ENCODE measurements at regions not wholly inside any gene's neighbourhood (a gene's known extent, or its start where the extent isn't known, plus 50 kb on each side); places are given as distances from the start of the nearest gene placed in this dataset.

DNA sequence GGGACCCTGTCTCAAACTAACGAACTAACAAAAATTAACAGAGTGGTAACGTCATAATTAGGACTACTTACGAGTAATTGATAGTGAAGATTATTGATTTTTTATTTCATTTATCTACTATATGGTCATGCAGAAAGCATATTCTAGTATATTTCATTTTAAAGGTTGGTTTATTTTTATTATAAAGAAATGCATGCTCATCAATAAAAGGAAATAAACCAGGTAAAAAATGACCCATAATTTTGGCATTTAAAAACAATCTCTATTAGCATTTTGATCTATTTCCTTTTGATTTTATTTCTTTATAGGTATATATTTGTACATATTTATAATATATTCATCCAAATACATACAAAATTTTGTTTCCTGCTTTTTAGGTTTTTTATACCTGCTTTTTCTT, 401.4 kb upstream of the ID4 start:
- ATAC-seq (ENCODE audit: insufficient read depth, low read depth) = no peak

DNA sequence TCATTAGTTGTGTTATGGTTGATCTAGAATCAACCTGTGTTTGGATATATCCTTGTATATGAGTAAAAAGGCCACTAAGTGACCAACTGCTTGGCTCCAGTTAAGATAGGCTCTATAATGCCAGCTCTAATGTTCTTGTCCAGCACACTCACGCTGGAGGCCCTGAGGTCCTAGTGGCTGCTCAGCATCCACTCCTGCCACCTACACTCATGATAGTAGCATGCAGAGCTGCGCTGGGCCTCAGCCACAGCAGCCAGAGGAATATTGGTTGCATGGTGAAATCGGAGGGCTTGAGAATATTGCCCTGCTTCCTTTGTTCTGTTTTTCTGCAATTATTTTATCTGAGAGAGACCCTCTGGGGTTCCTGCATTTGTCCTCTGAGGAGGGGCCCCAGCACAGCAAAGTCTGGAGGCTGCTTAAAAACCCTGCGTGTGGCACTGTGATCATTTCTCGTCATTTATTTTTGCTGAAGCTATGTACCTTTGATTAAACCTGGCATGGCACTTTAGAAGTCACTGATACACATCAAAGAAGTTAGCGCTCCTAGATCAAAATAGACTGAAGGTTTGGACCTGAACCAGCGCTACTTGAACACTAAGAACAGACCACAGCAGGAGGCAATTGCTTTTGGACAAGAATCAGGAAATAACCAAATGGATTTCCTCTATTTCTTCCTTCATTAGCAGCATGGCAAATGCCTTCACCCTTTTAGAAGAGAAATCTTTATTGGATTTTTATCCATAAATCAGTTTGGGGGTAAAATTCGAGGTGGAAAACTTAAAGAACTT, 398.4 kb upstream of the ID4 start:
- Histone ChIP-seq H3K4me1 (ENCODE audit: insufficient read depth, low read length) (no peaks in the 10 kb centered on the region), H3K27me3 (ENCODE audit: insufficient read depth, low read length, poor library complexity) (no peaks in the 10 kb centered on the region), H3K9ac (ENCODE audit: low read depth, low read length) (no peak overlapping the region), H3K4me2 (ENCODE audit: insufficient read depth, low read length) (no peak overlapping the region), H3K79me2 (ENCODE audit: insufficient read depth, low read length) (no peaks in the 10 kb centered on the region), H3K27ac (ENCODE audit: low read length) (no peak overlapping the region), H3K4me3 (ENCODE audit: low read depth in 1 of 2, low read length in 2 of 2) (no peak overlapping the region), H2AFZ (ENCODE audit: low read depth, low read length) (no peak overlapping the region), H3K36me3 (ENCODE audit: insufficient read depth, low read length) (no peaks in the 10 kb centered on the region), H4K20me1 (ENCODE audit: insufficient read depth, low read length) (no peaks in the 10 kb centered on the region), H3K9me3 (ENCODE audit: insufficient read depth, low read length, severe bottlenecking) (no peaks in the 10 kb centered on the region)
- DNase-seq (no peak), ATAC-seq (ENCODE audit: insufficient read depth, low read depth) (no peak)
- TF ChIP-seq EZH2 (IDR thresholded peaks at IDR 0.05; ENCODE audit: borderline replicate concordance, low read depth, low read length, severe bottlenecking) = no peak
- TF ChIP-seq, protein P1, sequence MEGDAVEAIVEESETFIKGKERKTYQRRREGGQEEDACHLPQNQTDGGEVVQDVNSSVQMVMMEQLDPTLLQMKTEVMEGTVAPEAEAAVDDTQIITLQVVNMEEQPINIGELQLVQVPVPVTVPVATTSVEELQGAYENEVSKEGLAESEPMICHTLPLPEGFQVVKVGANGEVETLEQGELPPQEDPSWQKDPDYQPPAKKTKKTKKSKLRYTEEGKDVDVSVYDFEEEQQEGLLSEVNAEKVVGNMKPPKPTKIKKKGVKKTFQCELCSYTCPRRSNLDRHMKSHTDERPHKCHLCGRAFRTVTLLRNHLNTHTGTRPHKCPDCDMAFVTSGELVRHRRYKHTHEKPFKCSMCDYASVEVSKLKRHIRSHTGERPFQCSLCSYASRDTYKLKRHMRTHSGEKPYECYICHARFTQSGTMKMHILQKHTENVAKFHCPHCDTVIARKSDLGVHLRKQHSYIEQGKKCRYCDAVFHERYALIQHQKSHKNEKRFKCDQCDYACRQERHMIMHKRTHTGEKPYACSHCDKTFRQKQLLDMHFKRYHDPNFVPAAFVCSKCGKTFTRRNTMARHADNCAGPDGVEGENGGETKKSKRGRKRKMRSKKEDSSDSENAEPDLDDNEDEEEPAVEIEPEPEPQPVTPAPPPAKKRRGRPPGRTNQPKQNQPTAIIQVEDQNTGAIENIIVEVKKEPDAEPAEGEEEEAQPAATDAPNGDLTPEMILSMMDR (IDR thresholded peaks at IDR 0.05; ENCODE audit: borderline replicate concordance, extremely low read depth, low read length, poor library complexity, severe bottlenecking) = no peak

More for the DNA sequence above, 401.4 kb upstream of the ID4 start:
- no peaks in the 10 kb centered on the region for H3K27me3 ChIP-seq (ENCODE audit: insufficient read depth, low read length, poor library complexity)
- H3K9me3 ChIP-seq (ENCODE audit: insufficient read depth, low read length, severe bottlenecking) = no peaks in the 10 kb centered on the region
- no peak overlapping the region for H2AFZ ChIP-seq (ENCODE audit: low read depth, low read length)
- DNase-seq = no peak
- H3K9ac ChIP-seq (ENCODE audit: low read depth, low read length) = no peak overlapping the region
- H3K4me2 ChIP-seq (ENCODE audit: insufficient read depth, low read length) = no peak overlapping the region
- no peak overlapping the region for H3K4me3 ChIP-seq (ENCODE audit: low read depth in 1 of 2, low read length in 2 of 2)
- H4K20me1 ChIP-seq (ENCODE audit: insufficient read depth, low read length) = no peaks in the 10 kb centered on the region
- no peak overlapping the region for H3K27ac ChIP-seq (ENCODE audit: low read length)
- H3K79me2 ChIP-seq (ENCODE audit: insufficient read depth, low read length) = no peaks in the 10 kb centered on the region
- no peaks in the 10 kb centered on the region for H3K4me1 ChIP-seq (ENCODE audit: insufficient read depth, low read length)
- TF ChIP-seq, protein P1 (IDR thresholded peaks at IDR 0.05; ENCODE audit: borderline replicate concordance, extremely low read depth, low read length, poor library complexity, severe bottlenecking) = no peak
- no peak for TF ChIP-seq EZH2 (IDR thresholded peaks at IDR 0.05; ENCODE audit: borderline replicate concordance, low read depth, low read length, severe bottlenecking)
- no peaks in the 10 kb centered on the region for H3K36me3 ChIP-seq (ENCODE audit: insufficient read depth, low read length)

DNA sequence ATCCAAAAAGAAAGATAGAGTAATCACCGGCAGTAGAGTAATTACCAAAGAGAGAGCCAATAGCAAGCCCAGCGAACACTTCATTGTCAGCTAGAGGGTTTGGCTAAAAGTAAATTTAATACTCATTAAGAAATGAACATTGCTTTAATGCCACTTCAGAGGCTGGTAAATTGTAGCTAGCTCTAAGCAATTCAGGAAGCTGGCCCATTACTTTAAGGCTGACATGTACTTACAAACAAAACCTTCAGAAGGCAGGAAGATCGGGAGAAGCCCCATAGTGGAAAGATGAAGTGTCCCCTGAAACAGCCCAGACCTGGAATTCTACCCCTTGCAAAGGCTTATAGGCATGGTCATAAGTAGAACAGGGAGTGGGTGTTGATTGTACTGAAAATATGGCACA, 396.6 kb upstream of the ID4 start:
- no peak overlapping the region for H3K4me2 ChIP-seq (ENCODE audit: insufficient read depth, low read length)
- no peak overlapping the region for H3K27ac ChIP-seq (ENCODE audit: low read length)
- H3K27me3 ChIP-seq (ENCODE audit: insufficient read depth, low read length, poor library complexity) = no peaks in the 10 kb centered on the region
- H3K4me1 ChIP-seq (ENCODE audit: insufficient read depth, low read length) = no peaks in the 10 kb centered on the region
- TF ChIP-seq, protein P1 (IDR thresholded peaks at IDR 0.05; ENCODE audit: borderline replicate concordance, extremely low read depth, low read length, poor library complexity, severe bottlenecking) = no peak
- no peak for TF ChIP-seq EZH2 (IDR thresholded peaks at IDR 0.05; ENCODE audit: borderline replicate concordance, low read depth, low read length, severe bottlenecking)
- no peaks in the 10 kb centered on the region for H3K9me3 ChIP-seq (ENCODE audit: insufficient read depth, low read length, severe bottlenecking)
- H3K9ac ChIP-seq (ENCODE audit: low read depth, low read length) = no peak overlapping the region
- no peak overlapping the region for H3K4me3 ChIP-seq (ENCODE audit: low read depth in 1 of 2, low read length in 2 of 2)
- DNase-seq (no peak), ATAC-seq (ENCODE audit: insufficient read depth, low read depth) (no peak)
- H2AFZ ChIP-seq (ENCODE audit: low read depth, low read length) = no peak overlapping the region
- no peaks in the 10 kb centered on the region for H3K36me3 ChIP-seq (ENCODE audit: insufficient read depth, low read length)
- H4K20me1 ChIP-seq (ENCODE audit: insufficient read depth, low read length) = no peaks in the 10 kb centered on the region
- H3K79me2 ChIP-seq (ENCODE audit: insufficient read depth, low read length) = no peaks in the 10 kb centered on the region
